Ovary (tissue), 3 donors: ENCODE measurements at regions not wholly inside any gene's neighbourhood (a gene's known extent, or its start where the extent isn't known, plus 50 kb on each side); places are given as distances from the start of the nearest gene placed in this dataset.

Source experiments
- POLR2A ChIP-seq: fragments of 450-650 bp; IDR thresholded peaks from one replicate; pipeline ENCODE4 v1.6.1; 2017; ENCODE audit warnings: antibody characterized with exemption, mild to moderate bottlenecking, moderate library complexity
- TF ChIP-seq, protein P1 (sequence below), 3 donors: fragments of 450-650 bp in 2 of 3; fragments of 200-600 bp in 1 of 3; IDR thresholded peaks; one replicate each; pipeline versions ENCODE4 v1.5.1 to v1.8.0; 2016 to 2022; ENCODE audit warnings: antibody characterized with exemption in 3 of 3, mild to moderate bottlenecking in 1 of 3
- donor health status: DM: no; HTN: no; CAD: no.

DNA sequence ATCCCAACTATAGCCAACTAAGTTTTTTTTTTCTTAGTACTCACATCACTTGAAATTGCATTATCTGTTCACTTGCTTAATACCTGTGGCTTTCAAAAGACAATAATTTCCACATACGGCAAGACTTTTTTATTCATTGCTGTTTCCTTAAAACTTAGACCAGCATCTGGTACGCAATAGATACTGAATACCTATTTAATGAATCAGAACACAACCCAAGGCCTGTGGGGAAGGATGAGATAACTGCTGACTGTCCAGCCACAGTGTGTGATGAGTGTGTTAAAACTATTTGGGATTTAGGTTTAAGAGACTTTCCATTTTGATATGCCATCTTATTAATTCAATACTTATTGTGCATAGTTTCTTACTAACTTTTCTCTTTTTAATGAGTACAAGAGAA is 988.7 kb downstream of the NTRK3 start:
- TF ChIP-seq, protein P1, sequence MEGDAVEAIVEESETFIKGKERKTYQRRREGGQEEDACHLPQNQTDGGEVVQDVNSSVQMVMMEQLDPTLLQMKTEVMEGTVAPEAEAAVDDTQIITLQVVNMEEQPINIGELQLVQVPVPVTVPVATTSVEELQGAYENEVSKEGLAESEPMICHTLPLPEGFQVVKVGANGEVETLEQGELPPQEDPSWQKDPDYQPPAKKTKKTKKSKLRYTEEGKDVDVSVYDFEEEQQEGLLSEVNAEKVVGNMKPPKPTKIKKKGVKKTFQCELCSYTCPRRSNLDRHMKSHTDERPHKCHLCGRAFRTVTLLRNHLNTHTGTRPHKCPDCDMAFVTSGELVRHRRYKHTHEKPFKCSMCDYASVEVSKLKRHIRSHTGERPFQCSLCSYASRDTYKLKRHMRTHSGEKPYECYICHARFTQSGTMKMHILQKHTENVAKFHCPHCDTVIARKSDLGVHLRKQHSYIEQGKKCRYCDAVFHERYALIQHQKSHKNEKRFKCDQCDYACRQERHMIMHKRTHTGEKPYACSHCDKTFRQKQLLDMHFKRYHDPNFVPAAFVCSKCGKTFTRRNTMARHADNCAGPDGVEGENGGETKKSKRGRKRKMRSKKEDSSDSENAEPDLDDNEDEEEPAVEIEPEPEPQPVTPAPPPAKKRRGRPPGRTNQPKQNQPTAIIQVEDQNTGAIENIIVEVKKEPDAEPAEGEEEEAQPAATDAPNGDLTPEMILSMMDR (IDR thresholded peaks at IDR 0.05): no peak
- no peak for TF ChIP-seq POLR2A
